ENCODE measurements at regions not wholly inside any gene's neighbourhood (a gene's known extent, or its start where the extent isn't known, plus 50 kb on each side); places are given as distances from the start of the nearest gene placed in this dataset.

GRCh38 chr5:143761663-143762062, 50.3 kb upstream of the HMHB1 start:
- Histone ChIP-seq H3K4me1 (no peaks in the 10 kb centered on the region), H3K27ac (no peak overlapping the region), H3K4me3 (no peak overlapping the region), H3K27me3 (no peaks in the 10 kb centered on the region), H3K36me3 (no peaks in the 10 kb centered on the region), H3K9me3 (no peaks in the 10 kb centered on the region)
- intact Hi-C loops (cut with DNase I): no loop called here
- no peak for DNase-seq (ENCODE audit: extremely low spot score in 2 of 2)
- TF ChIP-seq POLR2AphosphoS5 (IDR thresholded peaks at IDR 0.05; ENCODE audit: insufficient read depth in 1 of 2, low read depth in 1 of 2) (no peak), POLR2A (IDR thresholded peaks at IDR 0.05) (no peak), CTCF (IDR thresholded peaks at IDR 0.05) (no peak)

GRCh38 chr5:143760755-143761154, 51.2 kb upstream of the HMHB1 start:
- DNase-seq (ENCODE audit: extremely low spot score in 2 of 2): no peak
- intact Hi-C loops (cut with DNase I): no loop called here
- H3K36me3 ChIP-seq: no peaks in the 10 kb centered on the region
- H3K4me1 ChIP-seq: no peaks in the 10 kb centered on the region
- H3K27me3 ChIP-seq: no peaks in the 10 kb centered on the region
- H3K27ac ChIP-seq: no peak overlapping the region
- H3K4me3 ChIP-seq: no peak overlapping the region
- no peaks in the 10 kb centered on the region for H3K9me3 ChIP-seq
- TF ChIP-seq CTCF (IDR thresholded peaks at IDR 0.05) (no peak), POLR2AphosphoS5 (IDR thresholded peaks at IDR 0.05; ENCODE audit: insufficient read depth in 1 of 2, low read depth in 1 of 2) (no peak), POLR2A (IDR thresholded peaks at IDR 0.05) (no peak)

- Histone ChIP-seq H3K9me3 (no peaks in the 10 kb centered on the region), H3K27ac (no peak overlapping the region), H3K27me3 (no peaks in the 10 kb centered on the region), H3K36me3 (no peaks in the 10 kb centered on the region), H3K4me3 (no peak overlapping the region), H3K4me1 (no peaks in the 10 kb centered on the region)
- DNase-seq (ENCODE audit: extremely low spot score in 2 of 2): no peak
- intact Hi-C loops (cut with DNase I): no loop called here
- TF ChIP-seq POLR2AphosphoS5 (IDR thresholded peaks at IDR 0.05; ENCODE audit: insufficient read depth in 1 of 2, low read depth in 1 of 2): no peak
- no peak for TF ChIP-seq CTCF (IDR thresholded peaks at IDR 0.05)
- TF ChIP-seq POLR2A (IDR thresholded peaks at IDR 0.05): no peak
These were observed 51.8 kb upstream of the HMHB1 start for GRCh38 chr5:143760131-143760505.

- Histone ChIP-seq H3K36me3 (no peaks in the 10 kb centered on the region), H3K27me3 (no peaks in the 10 kb centered on the region), H3K9me3 (no peaks in the 10 kb centered on the region), H3K4me1 (no peaks in the 10 kb centered on the region), H3K4me3 (no peak overlapping the region), H3K27ac (no peak overlapping the region)
- DNase-seq (ENCODE audit: extremely low spot score in 2 of 2): no peak
- TF ChIP-seq POLR2A (IDR thresholded peaks at IDR 0.05): no peak
- no peak for TF ChIP-seq POLR2AphosphoS5 (IDR thresholded peaks at IDR 0.05; ENCODE audit: insufficient read depth in 1 of 2, low read depth in 1 of 2)
- no peak for TF ChIP-seq CTCF (IDR thresholded peaks at IDR 0.05)
- intact Hi-C loops (cut with DNase I): no loop called here
These were observed 52.4 kb upstream of the HMHB1 start for GRCh38 chr5:143759396-143760130.

GRCh38 chr5:143758750-143759149, 53.2 kb upstream of the HMHB1 start:
- TF ChIP-seq POLR2AphosphoS5 (IDR thresholded peaks at IDR 0.05; ENCODE audit: insufficient read depth in 1 of 2, low read depth in 1 of 2) (no peak), POLR2A (IDR thresholded peaks at IDR 0.05) (no peak), CTCF (IDR thresholded peaks at IDR 0.05) (no peak)
- H3K27me3 ChIP-seq: no peaks in the 10 kb centered on the region
- no peak overlapping the region for H3K27ac ChIP-seq
- no peak for DNase-seq (ENCODE audit: extremely low spot score in 2 of 2)
- H3K36me3 ChIP-seq: no peaks in the 10 kb centered on the region
- no peaks in the 10 kb centered on the region for H3K9me3 ChIP-seq
- intact Hi-C loops (cut with DNase I): no loop called here
- no peak overlapping the region for H3K4me3 ChIP-seq
- H3K4me1 ChIP-seq: no peaks in the 10 kb centered on the region
